PFSK-1 (cell line): ENCODE measurements at regions not wholly inside any gene's neighbourhood (a gene's known extent, or its start where the extent isn't known, plus 50 kb on each side); places are given as distances from the start of the nearest gene placed in this dataset.

ENCODE experiments used
- FOXP2 ChIP-seq: optimal IDR thresholded peaks from 2 replicates; pipeline ENCODE3; 2011; ENCODE audit warnings: borderline replicate concordance, control low read depth, inconsistent platforms; ENCODE audit not compliant: insufficient read depth; ENCODE audit errors: extremely low read length, extremely low read depth
- POLR2AphosphoS5 ChIP-seq: IDR thresholded peaks from 2 replicates; pipeline ENCODE4 v1.6.1; 2012; ENCODE audit warnings: low read depth, mild to moderate bottlenecking, control low read depth, low read length, moderate library complexity
- REST ChIP-seq, 2 experiments: IDR thresholded peaks; 2 replicates each; pipeline versions ENCODE4 v1.6.1 to v1.8.0; 2011 to 2012; ENCODE audit warnings: low read depth in 2 of 2, low read length in 2 of 2, control low read depth in 1 of 2, inconsistent platforms in 1 of 2, mild to moderate bottlenecking in 1 of 2, moderate library complexity in 1 of 2; ENCODE audit not compliant: insufficient read depth in 1 of 2
- SIN3A ChIP-seq: IDR thresholded peaks from 2 replicates; pipeline ENCODE4 v1.6.1; 2012; ENCODE audit warnings: mild to moderate bottlenecking, low read length, moderate library complexity, borderline replicate concordance; ENCODE audit not compliant: insufficient read depth
- TAF1 ChIP-seq: IDR thresholded peaks from 2 replicates; pipeline ENCODE4 v1.6.1; 2012; ENCODE audit warnings: low read length, control low read depth, borderline replicate concordance; ENCODE audit not compliant: insufficient read depth

GRCh38 chr18:45268583-45268982 lies 346.7 kb upstream of the SLC14A2 start:
- TF ChIP-seq TAF1 (no peak), REST (IDR thresholded peaks at IDR 0.05; ENCODE audit: insufficient read depth in 1 of 2, low read depth in 2 of 2, low read length in 2 of 2) (no peak), POLR2AphosphoS5 (no peak), SIN3A (no peak), FOXP2 (no peak)

- no peak for TF ChIP-seq FOXP2
- TF ChIP-seq POLR2AphosphoS5, result no peak
- no peak for TF ChIP-seq SIN3A
- TF ChIP-seq REST (IDR thresholded peaks at IDR 0.05; ENCODE audit: insufficient read depth in 1 of 2, low read depth in 2 of 2, low read length in 2 of 2), result no peak
- no peak for TF ChIP-seq TAF1
These were observed 344.9 kb upstream of the SLC14A2 start for GRCh38 chr18:45270289-45270771.

DNA sequence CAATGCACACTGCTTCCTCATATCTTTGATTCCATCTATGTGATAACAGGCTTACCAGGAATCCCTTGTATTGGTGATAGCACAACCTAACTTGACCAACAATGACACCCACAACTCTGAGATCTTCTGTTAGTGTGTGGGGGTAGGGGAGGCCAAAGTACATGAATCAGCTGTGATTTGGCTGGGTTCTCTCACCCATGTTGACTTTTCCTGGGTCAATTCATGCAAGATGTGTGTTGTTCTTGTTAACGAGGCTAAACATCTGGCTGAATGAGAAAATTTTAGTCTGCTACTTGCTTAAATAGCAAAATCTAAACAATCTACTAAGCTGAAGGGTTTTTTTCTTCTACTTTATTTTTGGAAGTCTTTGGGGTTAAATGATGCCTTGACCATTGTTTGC lies 341.2 kb upstream of the SLC14A2 start:
- TF ChIP-seq REST (IDR thresholded peaks at IDR 0.05; ENCODE audit: insufficient read depth in 1 of 2, low read depth in 2 of 2, low read length in 2 of 2), result no peak
- no peak for TF ChIP-seq FOXP2
- TF ChIP-seq TAF1, result no peak
- no peak for TF ChIP-seq POLR2AphosphoS5
- TF ChIP-seq SIN3A, result no peak

- no peak for TF ChIP-seq SIN3A
- TF ChIP-seq REST (IDR thresholded peaks at IDR 0.05; ENCODE audit: insufficient read depth in 1 of 2, low read depth in 2 of 2, low read length in 2 of 2), result no peak
- TF ChIP-seq POLR2AphosphoS5, result no peak
- no peak for TF ChIP-seq TAF1
- no peak for TF ChIP-seq FOXP2
These were observed 339.7 kb upstream of the SLC14A2 start for GRCh38 chr18:45275367-45276113.

DNA sequence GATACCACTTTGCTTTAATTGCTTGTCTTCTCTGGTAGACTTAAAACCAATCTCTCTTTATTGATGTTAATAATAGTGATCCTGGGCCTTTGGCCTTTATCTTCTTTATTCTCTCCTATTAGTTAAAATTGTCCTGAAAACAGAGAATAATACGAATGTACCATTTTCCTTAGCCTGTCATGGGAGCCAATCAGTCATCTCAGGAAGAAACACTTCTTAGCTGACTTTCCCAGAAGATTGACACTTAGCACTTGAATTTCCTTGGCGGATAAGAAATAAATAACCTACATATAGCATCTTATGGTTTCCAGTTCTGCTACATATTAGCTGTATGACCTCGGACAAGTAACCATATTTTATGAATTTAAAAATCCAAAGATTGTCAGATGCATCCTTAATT lies 338.4 kb upstream of the SLC14A2 start:
- TF ChIP-seq FOXP2, result no peak
